HG03565 (cell line): ENCODE measurements at regions not wholly inside any gene's neighbourhood (a gene's known extent, or its start where the extent isn't known, plus 50 kb on each side); places are given as distances from the start of the nearest gene placed in this dataset.

ENCODE experiments used
- ATAC-seq: cut with Tn5 transposase; IDR thresholded peaks from one replicate; pipeline ENCODE4 v1.9.1; 2021; ENCODE audit warnings: mild to moderate bottlenecking, moderate library complexity; ENCODE audit not compliant: unreplicated experiment

- ATAC-seq: no peak
Observed at GRCh38 chr18:39051013-39051412, 1485.4 kb upstream of the CELF4 start.

DNA sequence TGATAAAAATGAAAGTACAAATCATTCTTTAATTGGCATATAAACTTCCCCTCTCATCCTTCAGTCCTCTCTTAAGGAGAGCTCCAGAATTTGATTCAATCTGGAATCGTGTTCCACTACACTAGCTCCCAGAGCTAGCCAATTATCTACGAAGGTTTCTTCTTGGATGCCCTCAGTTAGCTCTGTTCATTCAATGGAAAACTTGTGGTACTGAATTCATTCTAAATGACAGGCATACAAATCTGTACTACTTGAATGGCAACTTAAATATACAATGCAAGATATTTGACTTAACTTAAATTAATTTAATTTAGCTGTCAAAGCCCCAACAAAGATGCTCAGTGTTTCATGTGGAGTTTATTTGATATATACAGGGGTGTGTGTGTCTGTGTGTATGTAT lies 1474.2 kb upstream of the CELF4 start:
- no peak for ATAC-seq

- ATAC-seq: no peak
Observed at GRCh38 chr18:39037925-39038324, 1472.3 kb upstream of the CELF4 start.

DNA sequence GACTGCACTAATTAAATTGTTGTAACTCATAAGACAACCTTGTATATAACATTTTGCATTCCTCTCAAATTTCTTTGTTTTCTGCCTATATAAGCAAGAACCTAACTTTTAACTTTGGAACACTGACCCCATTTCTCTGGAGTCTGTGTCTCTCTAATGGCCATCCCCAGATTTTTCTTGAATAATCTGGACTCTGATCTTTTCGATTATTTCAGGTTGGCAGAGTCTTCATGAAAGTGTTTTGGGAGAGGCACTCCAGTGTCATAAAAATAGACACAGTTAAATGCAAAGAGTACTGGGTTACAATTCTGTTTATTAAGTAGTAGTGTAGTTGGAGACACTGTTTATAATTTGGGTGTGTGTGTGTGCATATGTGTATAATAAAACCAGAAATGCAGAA lies 1467.7 kb upstream of the CELF4 start:
- ATAC-seq: no peak

DNA sequence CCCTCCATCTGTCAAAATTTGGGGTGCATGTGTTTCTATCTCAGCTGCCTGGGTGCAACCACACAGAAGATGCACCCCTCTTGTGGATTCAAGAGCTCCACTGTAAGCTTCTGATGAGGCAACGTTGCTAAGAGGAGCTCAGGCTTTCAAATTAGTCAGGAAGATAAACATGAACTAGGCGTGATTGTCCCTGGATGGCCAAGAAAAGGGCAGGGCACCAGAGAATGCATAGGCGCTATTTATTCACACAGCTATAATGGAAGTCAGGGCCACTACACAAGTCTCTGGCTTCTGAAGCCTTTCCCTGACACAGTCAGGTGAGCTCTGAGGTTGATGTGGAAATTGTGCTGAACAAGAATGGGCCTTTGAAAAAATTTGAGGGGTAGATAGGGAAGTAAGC lies 1466.0 kb upstream of the CELF4 start:
- ATAC-seq: no peak

GRCh38 chr18:39030124-39030655 lies 1464.6 kb upstream of the CELF4 start:
- no peak for ATAC-seq

GRCh38 chr18:39025531-39025930 lies 1459.9 kb upstream of the CELF4 start:
- ATAC-seq: no peak

GRCh38 chr18:39019989-39020388 lies 1454.4 kb upstream of the CELF4 start:
- no peak for ATAC-seq

DNA sequence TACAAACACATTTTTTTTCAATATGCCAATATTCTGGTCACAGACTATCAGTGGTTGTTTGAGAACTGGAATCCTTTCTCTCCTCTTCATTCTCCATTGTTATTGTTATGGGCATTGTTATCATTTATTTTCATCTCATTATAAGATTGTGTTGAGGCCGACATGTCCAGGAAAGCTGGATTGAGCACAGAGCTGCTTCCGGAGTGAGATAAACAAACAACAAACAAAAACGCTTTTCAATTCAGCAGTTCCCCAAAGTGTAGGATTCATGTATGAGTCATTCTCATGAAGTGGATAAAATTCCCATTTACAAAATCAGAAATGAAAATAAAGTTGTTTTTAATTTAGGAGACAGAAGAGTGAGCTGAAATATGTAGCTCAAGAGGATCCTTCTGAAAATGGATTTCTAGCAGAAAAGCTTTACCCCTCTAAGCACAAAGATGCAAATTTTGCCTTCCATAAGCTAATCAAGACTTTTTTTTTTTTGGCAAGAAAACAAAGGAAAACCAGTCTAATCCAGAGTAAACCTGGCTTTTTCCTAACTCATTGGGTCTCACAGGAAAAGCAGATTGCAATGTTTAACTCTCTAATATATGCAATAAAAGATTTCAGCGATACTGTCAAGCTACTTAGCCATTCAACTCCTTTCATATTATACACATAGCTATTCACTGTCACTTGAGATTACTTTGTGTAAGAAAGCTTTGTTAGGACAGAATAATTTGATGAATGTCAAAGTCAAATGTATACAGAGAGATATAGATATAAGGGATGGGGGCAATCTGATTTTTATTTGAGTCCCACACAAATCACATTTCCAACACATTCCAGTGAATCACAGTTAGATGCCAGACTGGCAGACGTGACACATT lies 1441.7 kb upstream of the CELF4 start:
- no peak for ATAC-seq

DNA sequence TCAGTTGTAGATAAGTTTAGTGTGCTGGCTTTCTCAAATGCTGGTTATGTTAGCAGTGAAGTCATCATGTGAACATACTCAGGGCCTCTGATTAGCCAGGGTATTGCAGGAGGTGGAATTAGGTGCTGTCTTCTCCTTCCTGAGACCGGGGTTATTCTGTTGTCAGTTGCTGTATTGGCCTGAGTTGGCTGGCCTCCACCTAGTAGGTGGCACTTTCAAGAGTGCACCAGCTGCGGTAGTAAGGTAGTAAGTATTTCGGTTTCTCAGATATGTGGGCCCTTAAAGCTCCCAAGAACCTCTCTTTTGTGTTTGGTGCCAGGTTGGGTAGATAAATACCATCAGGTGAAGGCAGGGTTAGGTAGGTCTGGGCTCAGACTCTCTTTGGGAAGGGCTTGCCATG lies 1430.5 kb upstream of the CELF4 start:
- ATAC-seq: no peak

DNA sequence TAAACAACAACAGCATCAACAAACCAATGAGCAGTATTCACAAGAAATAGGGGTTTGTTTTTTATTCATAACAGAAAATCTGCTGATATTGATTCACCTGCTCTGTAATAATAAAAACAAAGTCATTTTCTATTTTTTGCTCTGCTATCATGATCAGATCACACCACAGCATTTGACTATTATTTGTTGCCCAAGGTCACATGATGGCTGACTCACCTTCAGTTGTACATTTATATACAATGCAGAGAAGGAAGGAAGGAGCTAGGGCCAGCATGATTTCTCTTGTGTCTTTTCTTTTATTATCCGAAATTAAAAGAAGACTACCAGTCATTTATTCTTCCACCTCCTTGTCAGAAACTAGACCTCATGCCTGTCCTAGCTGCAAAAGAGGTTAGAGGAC lies 1427.7 kb upstream of the CELF4 start:
- no peak for ATAC-seq

DNA sequence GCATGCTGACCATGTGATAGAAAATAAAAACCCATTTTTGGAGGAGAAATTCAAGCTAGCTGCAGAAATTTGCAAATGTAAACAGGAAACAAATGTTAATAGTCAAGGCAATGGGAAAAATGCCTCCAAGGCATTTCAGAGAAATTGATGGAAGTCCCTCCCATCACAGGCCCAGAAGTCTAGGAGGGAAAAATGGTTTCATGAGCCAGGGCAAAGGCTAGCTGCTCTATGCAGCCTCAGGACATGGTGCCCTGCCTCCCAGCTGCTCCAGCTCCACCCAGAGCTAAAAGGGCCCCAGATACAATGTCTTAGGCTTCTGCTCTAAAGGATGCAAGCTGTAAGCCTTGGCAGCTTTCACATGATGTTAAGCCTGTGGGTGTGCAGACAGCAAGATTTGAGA lies 1419.4 kb upstream of the CELF4 start:
- ATAC-seq: no peak

DNA sequence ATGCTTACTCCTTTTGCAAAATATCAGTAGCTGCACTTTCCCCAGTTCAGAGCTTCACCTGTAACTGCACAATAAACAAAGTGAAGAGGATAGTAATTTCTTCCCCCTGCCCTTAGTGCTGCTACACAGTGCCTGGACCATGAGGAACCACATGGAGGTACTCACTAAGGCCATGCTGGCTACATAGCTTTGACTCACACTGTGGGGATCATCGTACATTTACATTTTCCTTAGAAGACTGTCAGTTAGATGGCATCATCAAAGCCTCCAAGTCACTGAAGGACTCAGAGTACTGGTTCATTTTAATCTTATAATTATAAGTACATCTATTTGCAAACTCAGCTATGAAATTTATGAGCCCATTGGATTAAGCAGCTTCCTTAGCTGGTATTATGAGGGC lies 1416.5 kb upstream of the CELF4 start:
- ATAC-seq: no peak

- no peak for ATAC-seq
Observed at GRCh38 chr18:38981389-38981788, 1415.8 kb upstream of the CELF4 start.

- ATAC-seq: no peak
Observed at GRCh38 chr18:38980420-38980819, 1414.8 kb upstream of the CELF4 start.

GRCh38 chr18:38972571-38972970 lies 1407.0 kb upstream of the CELF4 start:
- ATAC-seq: no peak

DNA sequence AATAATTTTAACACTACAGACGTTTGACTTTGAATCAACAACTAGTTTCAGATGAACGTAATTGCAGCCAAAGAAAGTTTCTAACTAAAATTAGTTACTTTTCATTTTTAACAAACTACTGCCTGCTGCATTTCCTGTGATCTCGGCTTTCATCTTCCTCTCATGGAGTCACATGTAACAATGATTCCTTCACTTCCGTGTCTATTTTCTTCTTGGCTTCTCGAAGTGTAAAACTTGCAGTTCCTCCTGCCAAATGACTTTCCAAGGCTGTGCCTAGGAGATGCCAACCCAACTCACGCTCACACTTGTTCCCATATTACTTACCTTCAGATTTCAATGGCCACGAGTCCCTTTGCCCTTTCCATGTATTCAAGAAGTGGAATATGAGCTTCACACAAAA lies 1406.3 kb upstream of the CELF4 start:
- ATAC-seq: no peak

GRCh38 chr18:38966841-38967240 lies 1401.2 kb upstream of the CELF4 start:
- no peak for ATAC-seq

- ATAC-seq: no peak
Observed at GRCh38 chr18:38963943-38964660, 1398.5 kb upstream of the CELF4 start.

- ATAC-seq: no peak
Observed at GRCh38 chr18:38961880-38962279, 1396.3 kb upstream of the CELF4 start.

DNA sequence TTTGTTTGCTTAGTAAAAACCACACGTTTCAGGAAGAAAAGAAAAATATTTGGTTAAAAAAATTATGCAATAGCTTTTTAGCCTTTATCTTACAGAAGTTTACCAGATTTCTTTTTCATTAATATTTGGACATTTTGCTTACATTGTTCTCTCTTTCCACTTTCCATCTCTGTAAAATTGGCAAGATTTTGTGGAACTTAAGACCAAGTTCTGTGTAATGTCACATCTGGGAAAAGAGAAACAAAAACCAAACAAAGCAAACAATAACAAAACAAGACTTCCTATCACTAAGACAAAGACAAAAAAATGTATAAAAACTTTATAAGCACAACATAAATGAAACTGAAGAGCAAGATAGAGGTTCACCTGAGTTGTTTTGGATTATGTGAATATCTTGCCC lies 1392.1 kb upstream of the CELF4 start:
- ATAC-seq: no peak

- no peak for ATAC-seq
Observed at GRCh38 chr18:38956068-38956467, 1390.5 kb upstream of the CELF4 start.
